ENCODE measurements at regions not wholly inside any gene's neighbourhood (a gene's known extent, or its start where the extent isn't known, plus 50 kb on each side); places are given as distances from the start of the nearest gene placed in this dataset.
"Not testable (repeated sequence)": the region's sequence is repeated elsewhere in the genome, so short reads cannot be mapped to it uniquely, and the experiment has no call there.

DNA sequence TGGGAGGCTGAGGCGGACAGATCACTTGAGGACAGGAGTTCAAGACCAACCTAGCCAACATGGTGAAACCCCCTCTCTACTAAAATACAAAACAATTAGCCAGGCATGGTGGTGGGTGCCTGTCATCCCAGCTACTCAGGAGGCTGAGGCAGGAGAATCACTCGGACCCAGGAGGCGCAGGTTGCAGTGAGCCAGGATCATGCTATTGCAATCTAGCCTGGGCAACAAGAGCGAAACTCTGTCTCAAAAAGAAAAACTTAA, 310.3 kb upstream of the GADL1 start:
- H2AFZ ChIP-seq (replicated peaks; ENCODE audit: low read length, poor library complexity); intact Hi-C loops (cut with micrococcal nuclease); H4K20me1 ChIP-seq (ENCODE audit: insufficient read depth, low read length); H3K23ac ChIP-seq (ENCODE audit: low read depth, low read length); H3K79me1 ChIP-seq (ENCODE audit: low read depth in 1 of 2, low read length in 2 of 2); H2BK20ac ChIP-seq (ENCODE audit: low read depth, low read length); H3K4me2 ChIP-seq (ENCODE audit: low read depth, low read length); H3K36me3 ChIP-seq (ENCODE audit: control insufficient read depth, insufficient read depth, low read length); BruUV-seq (replicated peaks); ATAC-seq (ENCODE audit: low read depth); H4K91ac ChIP-seq (ENCODE audit: insufficient read depth, low read depth, low read length); H3K27me3 ChIP-seq (ENCODE audit: control insufficient read depth, insufficient read depth, low read length); H2AK5ac ChIP-seq (ENCODE audit: low read depth, low read length); H3K9me3 ChIP-seq (ENCODE audit: control insufficient read depth, insufficient read depth, low read length); in situ Hi-C loops (cut with MboI; ENCODE audit: low sequenced_read_pairs); H2BK5ac ChIP-seq (ENCODE audit: low read depth, low read length, poor library complexity, severe bottlenecking); H4K8ac ChIP-seq (ENCODE audit: low read depth in 2 of 2, low read length in 2 of 2); H3K9me1 ChIP-seq (ENCODE audit: insufficient read depth, low read length); H3K14ac ChIP-seq (replicated peaks; ENCODE audit: low read depth, low read length); DNase-seq; H3K27ac ChIP-seq (ENCODE audit: insufficient read depth, low read length); dilution Hi-C loops (cut with HindIII; ENCODE audit: low sequenced_read_pairs, unreplicated experiment); H2BK120ac ChIP-seq (ENCODE audit: low read depth, low read length); H4K5ac ChIP-seq (ENCODE audit: low read depth, low read length); H3K56ac ChIP-seq (ENCODE audit: extremely low read depth, insufficient read depth, low read length); CTCF ChIA-PET; H3K9ac ChIP-seq (ENCODE audit: low read depth, low read length); POLR2A ChIA-PET (ENCODE audit: unreplicated experiment); H3K4me1 ChIP-seq (ENCODE audit: control insufficient read depth, insufficient read depth, low read length); H2AK9ac ChIP-seq (replicated peaks; ENCODE audit: low read depth, low read length, poor library complexity); H2BK15ac ChIP-seq (ENCODE audit: low read depth, low read length); H3K4ac ChIP-seq (ENCODE audit: low read depth, low read length); H3K4me3 ChIP-seq (ENCODE audit: insufficient read depth, low read depth, low read length); H3K18ac ChIP-seq (ENCODE audit: low read depth, low read length): not testable (repeated sequence)
- no CpG with 5 or more reads among the region's 4 CpGs for WGBS, 2 experiments (ENCODE audit: extremely low coverage in 2 of 2, insufficient read length in 1 of 2)

Measured in IMR-90 (cell line).